Dermis microvascular lymphatic vessel endothelial cell (primary cell): ENCODE measurements at regions not wholly inside any gene's neighbourhood (a gene's known extent, or its start where the extent isn't known, plus 50 kb on each side); places are given as distances from the start of the nearest gene placed in this dataset.

Experiments used
- DNase-seq, 2 donors: peaks; one replicate each; pipeline versions ENCODE4 v3.0.0 to v3.0.0-alpha.2; 2010; ENCODE audit warnings: low read depth in 2 of 2

DNA sequence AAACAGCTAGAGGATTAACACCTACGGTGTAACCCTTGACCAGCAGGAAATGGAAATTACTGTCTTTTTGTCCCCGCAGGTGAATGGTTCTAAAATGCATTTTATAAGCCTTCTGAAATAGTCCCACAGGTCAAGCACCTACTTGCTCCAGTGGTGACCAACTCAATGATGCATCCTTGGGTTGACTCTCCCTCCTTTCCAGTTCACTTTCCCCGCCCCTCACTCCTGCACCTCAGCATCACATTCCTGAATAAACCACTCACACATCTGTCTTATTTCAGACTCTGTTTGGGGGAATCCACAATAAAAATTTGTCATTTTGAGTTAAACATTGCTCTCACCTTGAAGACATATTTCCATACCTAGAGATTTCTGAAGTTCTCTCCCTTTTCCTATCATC is 446.0 kb upstream of the TNP1 start:
- no peak for DNase-seq

DNA sequence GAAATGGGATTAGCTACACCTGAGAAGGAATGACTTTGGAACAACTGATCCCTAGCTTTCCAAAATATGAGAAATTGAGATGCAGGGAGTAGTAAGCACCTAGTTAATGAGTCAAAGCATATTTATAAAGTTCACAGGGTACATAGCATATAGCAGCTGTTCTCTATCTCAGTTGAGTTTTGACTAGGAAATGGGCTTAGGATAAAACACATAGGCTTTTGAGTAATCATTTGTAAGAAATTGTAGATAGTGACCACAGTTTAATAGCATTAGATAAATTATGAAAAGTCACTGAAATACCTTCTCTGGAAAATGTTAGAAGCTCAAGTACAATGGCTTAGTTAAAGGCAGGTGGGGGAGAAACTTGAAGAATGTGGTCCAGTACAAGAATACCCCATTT is 444.7 kb upstream of the TNP1 start:
- no peak for DNase-seq

DNA sequence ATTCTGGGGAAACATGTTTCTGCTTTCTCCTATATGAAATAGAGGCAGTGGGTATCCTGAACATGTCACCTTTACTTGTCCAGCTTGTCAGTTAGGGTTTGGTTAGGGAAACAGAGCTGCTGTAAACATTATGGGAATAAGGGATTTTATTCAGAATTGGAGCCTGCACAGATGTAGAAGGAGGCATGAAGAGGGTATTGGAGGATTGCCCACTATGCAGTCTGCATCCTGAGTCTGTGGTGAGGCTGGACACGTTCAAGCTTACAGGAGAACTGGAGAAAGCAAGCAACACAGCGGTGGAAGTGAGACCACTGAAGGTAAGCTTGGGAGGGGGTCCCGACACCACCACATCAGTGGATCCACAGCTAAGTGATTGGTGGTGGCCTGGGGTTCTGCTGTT is 443.0 kb upstream of the TNP1 start:
- DNase-seq: no peak

- DNase-seq: no peak
Observed at GRCh38 chr2:217301142-217301925, 441.5 kb upstream of the TNP1 start.

GRCh38 chr2:217299590-217299989 is 439.7 kb upstream of the TNP1 start:
- no peak for DNase-seq

GRCh38 chr2:217297096-217297495 is 437.2 kb upstream of the TNP1 start:
- no peak for DNase-seq

- no peak for DNase-seq
Observed at GRCh38 chr2:217294818-217295217, 435.0 kb upstream of the TNP1 start.

GRCh38 chr2:217294211-217294610 is 434.3 kb upstream of the TNP1 start:
- no peak for DNase-seq

- DNase-seq: no peak
Observed at GRCh38 chr2:217293607-217294006, 433.7 kb upstream of the TNP1 start.

DNA sequence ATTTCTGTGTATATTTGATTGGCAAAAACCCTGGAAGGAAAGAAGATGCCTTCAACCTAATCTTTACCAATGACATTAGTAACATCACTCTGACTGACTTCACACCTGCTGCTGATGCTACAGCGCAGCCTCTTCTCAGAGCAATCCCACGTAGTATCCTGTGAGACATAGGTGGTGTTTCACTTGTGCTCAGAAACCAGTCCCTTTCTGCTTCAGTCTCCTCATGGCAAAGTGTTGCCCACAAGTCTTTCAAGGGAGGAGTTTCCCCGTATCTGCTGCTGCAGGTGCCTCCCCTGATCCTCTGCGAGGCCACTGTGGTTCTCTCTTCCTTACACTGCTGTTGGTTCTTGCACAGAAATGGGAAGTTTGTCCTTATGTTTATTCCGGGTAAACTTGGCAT is 433.2 kb upstream of the TNP1 start:
- no peak for DNase-seq

- no peak for DNase-seq
Observed at GRCh38 chr2:217291259-217291658, 431.4 kb upstream of the TNP1 start.

DNA sequence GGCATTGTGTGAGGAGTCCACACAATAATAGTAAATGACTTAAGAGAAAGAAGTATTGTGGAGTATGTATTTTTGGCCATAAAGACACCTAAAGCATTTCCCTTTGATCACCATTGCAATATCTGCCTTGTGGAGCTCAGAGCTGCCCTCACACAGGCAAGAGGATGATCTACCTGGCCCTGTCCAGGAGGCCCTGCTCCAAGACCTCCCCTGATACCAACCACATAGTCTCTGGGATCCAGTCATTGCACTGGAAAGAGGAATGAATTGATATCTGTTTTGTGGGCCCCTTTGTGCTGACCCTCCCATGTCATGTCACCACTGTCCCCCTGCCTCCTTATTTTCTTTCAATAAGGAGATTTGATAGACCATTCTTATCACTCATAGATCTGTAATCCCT is 430.6 kb upstream of the TNP1 start:
- no peak for DNase-seq

GRCh38 chr2:217289907-217290280 is 430.0 kb upstream of the TNP1 start:
- no peak for DNase-seq

DNA sequence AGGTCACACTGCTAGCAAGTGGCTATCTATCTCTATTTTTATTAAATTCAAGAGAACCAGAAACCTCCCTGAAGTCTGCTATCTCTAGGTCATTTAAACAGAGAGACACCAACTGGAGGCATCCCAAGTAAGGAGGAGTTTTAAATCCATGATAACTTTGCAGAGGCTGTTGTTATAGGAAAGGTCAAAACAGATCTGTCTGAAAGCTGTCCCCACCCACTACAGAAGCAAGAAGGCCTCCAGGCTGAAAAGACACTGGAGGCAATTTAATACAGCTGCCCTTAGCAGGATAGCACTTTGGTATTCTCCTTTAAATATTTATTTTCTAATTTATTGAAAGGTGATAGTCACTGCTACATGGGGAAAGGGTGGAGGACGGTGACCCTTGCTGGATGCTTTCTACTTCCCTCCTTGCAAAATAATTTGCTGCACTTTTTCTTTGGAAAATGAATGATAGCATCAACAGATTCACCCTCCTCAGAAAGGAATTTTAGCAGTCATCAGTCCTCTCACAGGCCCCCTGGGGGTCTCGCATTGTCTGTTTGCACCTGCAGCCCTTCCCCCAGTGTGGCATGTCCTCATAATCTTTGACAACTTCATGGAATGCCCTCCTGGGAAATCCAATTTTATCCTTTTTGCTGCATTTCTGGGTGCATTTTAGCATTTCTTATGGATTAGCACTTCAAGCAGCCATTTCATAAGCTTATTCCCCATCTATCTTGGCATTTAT is 429.5 kb upstream of the TNP1 start:
- DNase-seq: no peak

- DNase-seq: no peak
Observed at GRCh38 chr2:217288472-217289063, 428.7 kb upstream of the TNP1 start.

GRCh38 chr2:217286833-217287232 is 427.0 kb upstream of the TNP1 start:
- DNase-seq: no peak

GRCh38 chr2:217285926-217286325 is 426.1 kb upstream of the TNP1 start:
- no peak for DNase-seq

DNA sequence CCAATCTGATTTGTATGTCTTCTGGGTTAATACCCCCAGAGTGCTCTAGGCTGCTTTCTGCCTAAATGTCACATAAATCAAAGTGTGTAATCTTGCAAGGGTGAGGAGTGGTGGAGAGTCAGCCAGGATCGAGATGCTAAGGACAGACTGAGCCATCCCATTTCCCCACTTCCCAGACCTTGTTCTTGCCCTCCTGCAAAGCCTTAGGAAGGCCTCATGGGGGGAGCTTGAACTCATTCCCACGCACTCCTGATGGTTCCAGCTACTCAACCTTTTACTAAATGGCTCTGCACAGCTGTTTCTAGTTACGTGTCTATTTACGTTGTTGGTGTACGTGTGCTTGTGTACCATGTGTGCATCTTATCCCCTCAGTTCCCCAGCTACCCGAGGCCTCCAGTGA is 423.6 kb upstream of the TNP1 start:
- DNase-seq: no peak

GRCh38 chr2:217282531-217282930 is 422.7 kb upstream of the TNP1 start:
- DNase-seq: no peak

DNA sequence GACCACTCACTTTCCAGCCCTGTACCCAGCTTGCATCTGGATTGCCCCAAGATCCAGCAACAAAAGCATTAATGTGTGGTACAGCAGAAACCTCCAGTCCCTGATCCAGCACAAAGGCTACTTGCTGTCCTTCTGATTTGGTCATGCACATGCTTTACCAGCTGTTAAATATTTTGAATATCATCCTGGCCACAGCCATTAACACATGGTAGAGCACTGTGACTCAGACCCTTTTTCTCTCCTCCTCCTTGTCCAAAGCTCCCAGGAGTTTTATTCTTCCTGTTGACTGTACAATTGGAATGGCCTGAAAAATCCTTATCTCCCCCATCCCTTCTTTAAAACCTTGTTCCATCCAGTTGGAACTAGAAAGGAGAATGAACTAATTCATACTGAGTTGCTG is 419.7 kb upstream of the TNP1 start:
- DNase-seq: peak in 1 of 2 donors; percentile 31

DNA sequence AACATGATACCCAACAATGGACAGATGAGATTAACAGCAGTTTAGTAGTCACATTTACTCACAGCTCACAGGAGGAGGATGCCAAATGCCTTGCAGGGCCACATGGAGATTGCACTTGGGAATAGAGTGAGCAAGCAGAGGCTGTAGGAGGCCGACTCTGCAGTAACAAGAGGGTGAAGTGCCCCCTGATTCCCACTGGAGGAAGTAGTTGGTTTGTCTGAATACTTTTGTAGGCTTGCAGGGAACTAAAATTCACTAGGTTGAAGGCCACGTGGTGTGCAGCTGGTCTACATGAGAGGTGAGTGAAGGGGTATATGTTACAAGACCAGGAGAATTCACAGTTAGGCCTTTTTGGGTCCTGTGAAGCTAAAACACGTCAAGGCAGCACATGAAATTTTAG is 419.3 kb upstream of the TNP1 start:
- DNase-seq: no peak

GRCh38 chr2:217277646-217278398 is 418.0 kb upstream of the TNP1 start:
- peak in 1 of 2 donors; percentile 81 for DNase-seq
